ENCODE measurements at regions not wholly inside any gene's neighbourhood (a gene's known extent, or its start where the extent isn't known, plus 50 kb on each side); places are given as distances from the start of the nearest gene placed in this dataset.

- no peaks in the 10 kb centered on the region for H3K36me3 Mint-ChIP-seq
- no peak overlapping the region for H3K27ac Mint-ChIP-seq
- TF ChIP-seq MYBL2 (CRISPR knock-in tag; IDR thresholded peaks at IDR 0.05): no peak
- no peak for TF ChIP-seq HMGA2 (CRISPR knock-in tag; IDR thresholded peaks at IDR 0.05)
- TF ChIP-seq, protein P1, sequence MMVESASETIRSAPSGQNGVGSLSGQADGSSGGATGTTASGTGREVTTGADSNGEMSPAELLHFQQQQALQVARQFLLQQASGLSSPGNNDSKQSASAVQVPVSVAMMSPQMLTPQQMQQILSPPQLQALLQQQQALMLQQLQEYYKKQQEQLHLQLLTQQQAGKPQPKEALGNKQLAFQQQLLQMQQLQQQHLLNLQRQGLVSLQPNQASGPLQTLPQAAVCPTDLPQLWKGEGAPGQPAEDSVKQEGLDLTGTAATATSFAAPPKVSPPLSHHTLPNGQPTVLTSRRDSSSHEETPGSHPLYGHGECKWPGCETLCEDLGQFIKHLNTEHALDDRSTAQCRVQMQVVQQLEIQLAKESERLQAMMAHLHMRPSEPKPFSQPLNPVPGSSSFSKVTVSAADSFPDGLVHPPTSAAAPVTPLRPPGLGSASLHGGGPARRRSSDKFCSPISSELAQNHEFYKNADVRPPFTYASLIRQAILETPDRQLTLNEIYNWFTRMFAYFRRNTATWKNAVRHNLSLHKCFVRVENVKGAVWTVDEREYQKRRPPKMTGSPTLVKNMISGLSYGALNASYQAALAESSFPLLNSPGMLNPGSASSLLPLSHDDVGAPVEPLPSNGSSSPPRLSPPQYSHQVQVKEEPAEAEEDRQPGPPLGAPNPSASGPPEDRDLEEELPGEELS (CRISPR knock-in tag; IDR thresholded peaks at IDR 0.05): no peak
- TF ChIP-seq ZBTB21 (CRISPR knock-in tag; IDR thresholded peaks at IDR 0.05; ENCODE audit: borderline replicate concordance): no peak
- TF ChIP-seq, protein P2, sequence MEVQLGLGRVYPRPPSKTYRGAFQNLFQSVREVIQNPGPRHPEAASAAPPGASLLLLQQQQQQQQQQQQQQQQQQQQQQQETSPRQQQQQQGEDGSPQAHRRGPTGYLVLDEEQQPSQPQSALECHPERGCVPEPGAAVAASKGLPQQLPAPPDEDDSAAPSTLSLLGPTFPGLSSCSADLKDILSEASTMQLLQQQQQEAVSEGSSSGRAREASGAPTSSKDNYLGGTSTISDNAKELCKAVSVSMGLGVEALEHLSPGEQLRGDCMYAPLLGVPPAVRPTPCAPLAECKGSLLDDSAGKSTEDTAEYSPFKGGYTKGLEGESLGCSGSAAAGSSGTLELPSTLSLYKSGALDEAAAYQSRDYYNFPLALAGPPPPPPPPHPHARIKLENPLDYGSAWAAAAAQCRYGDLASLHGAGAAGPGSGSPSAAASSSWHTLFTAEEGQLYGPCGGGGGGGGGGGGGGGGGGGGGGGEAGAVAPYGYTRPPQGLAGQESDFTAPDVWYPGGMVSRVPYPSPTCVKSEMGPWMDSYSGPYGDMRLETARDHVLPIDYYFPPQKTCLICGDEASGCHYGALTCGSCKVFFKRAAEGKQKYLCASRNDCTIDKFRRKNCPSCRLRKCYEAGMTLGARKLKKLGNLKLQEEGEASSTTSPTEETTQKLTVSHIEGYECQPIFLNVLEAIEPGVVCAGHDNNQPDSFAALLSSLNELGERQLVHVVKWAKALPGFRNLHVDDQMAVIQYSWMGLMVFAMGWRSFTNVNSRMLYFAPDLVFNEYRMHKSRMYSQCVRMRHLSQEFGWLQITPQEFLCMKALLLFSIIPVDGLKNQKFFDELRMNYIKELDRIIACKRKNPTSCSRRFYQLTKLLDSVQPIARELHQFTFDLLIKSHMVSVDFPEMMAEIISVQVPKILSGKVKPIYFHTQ (CRISPR knock-in tag; IDR thresholded peaks at IDR 0.05): no peak
- TF ChIP-seq, protein P3, sequence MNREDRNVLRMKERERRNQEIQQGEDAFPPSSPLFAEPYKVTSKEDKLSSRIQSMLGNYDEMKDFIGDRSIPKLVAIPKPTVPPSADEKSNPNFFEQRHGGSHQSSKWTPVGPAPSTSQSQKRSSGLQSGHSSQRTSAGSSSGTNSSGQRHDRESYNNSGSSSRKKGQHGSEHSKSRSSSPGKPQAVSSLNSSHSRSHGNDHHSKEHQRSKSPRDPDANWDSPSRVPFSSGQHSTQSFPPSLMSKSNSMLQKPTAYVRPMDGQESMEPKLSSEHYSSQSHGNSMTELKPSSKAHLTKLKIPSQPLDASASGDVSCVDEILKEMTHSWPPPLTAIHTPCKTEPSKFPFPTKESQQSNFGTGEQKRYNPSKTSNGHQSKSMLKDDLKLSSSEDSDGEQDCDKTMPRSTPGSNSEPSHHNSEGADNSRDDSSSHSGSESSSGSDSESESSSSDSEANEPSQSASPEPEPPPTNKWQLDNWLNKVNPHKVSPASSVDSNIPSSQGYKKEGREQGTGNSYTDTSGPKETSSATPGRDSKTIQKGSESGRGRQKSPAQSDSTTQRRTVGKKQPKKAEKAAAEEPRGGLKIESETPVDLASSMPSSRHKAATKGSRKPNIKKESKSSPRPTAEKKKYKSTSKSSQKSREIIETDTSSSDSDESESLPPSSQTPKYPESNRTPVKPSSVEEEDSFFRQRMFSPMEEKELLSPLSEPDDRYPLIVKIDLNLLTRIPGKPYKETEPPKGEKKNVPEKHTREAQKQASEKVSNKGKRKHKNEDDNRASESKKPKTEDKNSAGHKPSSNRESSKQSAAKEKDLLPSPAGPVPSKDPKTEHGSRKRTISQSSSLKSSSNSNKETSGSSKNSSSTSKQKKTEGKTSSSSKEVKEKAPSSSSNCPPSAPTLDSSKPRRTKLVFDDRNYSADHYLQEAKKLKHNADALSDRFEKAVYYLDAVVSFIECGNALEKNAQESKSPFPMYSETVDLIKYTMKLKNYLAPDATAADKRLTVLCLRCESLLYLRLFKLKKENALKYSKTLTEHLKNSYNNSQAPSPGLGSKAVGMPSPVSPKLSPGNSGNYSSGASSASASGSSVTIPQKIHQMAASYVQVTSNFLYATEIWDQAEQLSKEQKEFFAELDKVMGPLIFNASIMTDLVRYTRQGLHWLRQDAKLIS (CRISPR knock-in tag; IDR thresholded peaks at IDR 0.05; ENCODE audit: borderline replicate concordance): no peak
- no peak for TF ChIP-seq ATF6 (CRISPR knock-in tag; IDR thresholded peaks at IDR 0.05)
- TF ChIP-seq IRF1 (CRISPR knock-in tag; IDR thresholded peaks at IDR 0.05): no peak
- no peak for TF ChIP-seq ZNF671 (CRISPR knock-in tag; IDR thresholded peaks at IDR 0.05)
- TF ChIP-seq ZSCAN18 (CRISPR knock-in tag; IDR thresholded peaks at IDR 0.05): no peak
- no peak for TF ChIP-seq CREB1 (CRISPR knock-in tag; IDR thresholded peaks at IDR 0.05)
- TF ChIP-seq EMX1 (CRISPR knock-in tag; IDR thresholded peaks at IDR 0.05): no peak
- no peak for TF ChIP-seq ZNF532 (CRISPR knock-in tag; IDR thresholded peaks at IDR 0.05; ENCODE audit: borderline replicate concordance)
- no peak for TF ChIP-seq ZNF396 (CRISPR knock-in tag; IDR thresholded peaks at IDR 0.05; ENCODE audit: borderline replicate concordance)
- TF ChIP-seq ZNF423 (CRISPR knock-in tag; IDR thresholded peaks at IDR 0.05): no peak
- no peak overlapping the region for H3K4me3 Mint-ChIP-seq
- peaks cover 12% of the 10 kb centered on the region for H3K27me3 Mint-ChIP-seq (ENCODE audit: low read depth)
- H3K4me1 Mint-ChIP-seq: no peaks in the 10 kb centered on the region
- ChIA-PET CTCF (no interaction called here), POLR2A (no interaction called here)
- ATAC-seq: no peak
- H3K9me3 Mint-ChIP-seq: no peaks in the 10 kb centered on the region
- no peak for DNase-seq (ENCODE audit: low spot score)
These were observed 256.5 kb upstream of the CLINT1 start for GRCh38 chr5:158115468-158115867.

Data from WTC11 (cell line).